ENCODE measurements at regions not wholly inside any gene's neighbourhood (a gene's known extent, or its start where the extent isn't known, plus 50 kb on each side); places are given as distances from the start of the nearest gene placed in this dataset.

- no peak for DNase-seq
Observed at GRCh38 chr17:63349478-63350000, 96.6 kb downstream of the CYB561 start.

GRCh38 chr17:63350364-63350763, 95.7 kb downstream of the CYB561 start:
- no peak for DNase-seq

- no peak for DNase-seq
Observed at GRCh38 chr17:63354256-63354655, 91.8 kb downstream of the CYB561 start.

GRCh38 chr17:63356337-63356757, 89.8 kb downstream of the CYB561 start:
- no peak for DNase-seq

GRCh38 chr17:63358111-63358839, 87.8 kb downstream of the CYB561 start:
- DNase-seq, result no peak

DNA sequence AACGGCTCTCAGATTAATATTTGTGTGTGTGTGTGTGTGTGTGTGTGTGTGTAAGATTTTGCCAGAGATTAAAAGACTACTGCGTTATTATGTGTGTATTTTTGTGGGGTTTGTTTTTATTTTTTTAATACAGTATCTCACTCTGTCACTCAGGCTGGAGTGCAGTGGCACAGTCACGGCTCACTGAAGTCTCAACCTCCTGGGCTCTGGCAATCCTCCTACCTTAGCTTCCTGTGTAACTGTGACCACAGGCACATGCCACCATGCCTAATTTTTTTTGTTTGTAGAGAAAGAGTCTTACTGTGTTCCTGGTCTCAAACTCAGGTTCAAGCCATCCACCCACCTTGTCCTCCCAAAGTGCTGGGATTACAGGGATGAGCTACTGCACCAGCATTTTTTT, 87.2 kb downstream of the CYB561 start:
- DNase-seq, result no peak

GRCh38 chr17:63361182-63361581, 84.9 kb downstream of the CYB561 start:
- DNase-seq, result no peak

DNA sequence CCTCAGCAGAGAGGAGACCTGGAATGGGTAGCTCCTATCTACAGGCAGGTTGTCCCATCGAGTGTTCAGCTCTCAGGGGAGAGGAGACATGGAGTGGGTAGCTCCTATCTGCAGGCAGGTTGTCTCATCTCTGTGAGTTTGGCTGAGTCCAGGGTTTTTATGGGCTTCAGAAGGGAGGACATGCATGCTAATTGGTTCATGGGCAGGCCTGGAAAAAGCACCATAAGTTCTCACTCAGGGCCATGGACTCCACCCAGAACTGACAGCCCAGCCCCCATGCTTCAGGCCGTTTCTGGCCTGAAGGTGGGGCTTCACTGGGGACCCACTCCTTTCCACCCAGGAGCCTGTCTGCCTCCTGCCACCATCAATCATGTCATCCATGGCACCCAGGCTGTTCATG, 84.0 kb downstream of the CYB561 start:
- DNase-seq, result no peak

DNA sequence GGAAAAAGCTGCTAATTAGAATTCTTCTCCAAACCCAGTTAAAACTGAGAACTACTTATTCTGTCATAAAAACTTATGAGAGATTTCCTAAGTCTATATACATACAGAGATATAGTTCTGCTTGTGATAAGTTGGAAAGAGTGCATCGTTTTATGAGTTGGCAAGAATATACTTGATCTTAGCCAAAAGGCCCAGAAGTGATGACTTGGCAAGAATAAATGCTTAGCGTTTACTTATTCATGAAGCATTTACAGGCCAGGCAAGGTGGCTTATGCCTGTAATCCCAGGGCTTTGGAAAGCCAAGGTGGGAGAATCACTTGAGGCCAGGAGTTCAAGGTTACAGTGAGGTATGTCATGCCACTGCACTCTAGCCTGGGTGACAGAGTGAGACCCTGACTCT, 81.7 kb downstream of the CYB561 start:
- DNase-seq, result no peak

DNA sequence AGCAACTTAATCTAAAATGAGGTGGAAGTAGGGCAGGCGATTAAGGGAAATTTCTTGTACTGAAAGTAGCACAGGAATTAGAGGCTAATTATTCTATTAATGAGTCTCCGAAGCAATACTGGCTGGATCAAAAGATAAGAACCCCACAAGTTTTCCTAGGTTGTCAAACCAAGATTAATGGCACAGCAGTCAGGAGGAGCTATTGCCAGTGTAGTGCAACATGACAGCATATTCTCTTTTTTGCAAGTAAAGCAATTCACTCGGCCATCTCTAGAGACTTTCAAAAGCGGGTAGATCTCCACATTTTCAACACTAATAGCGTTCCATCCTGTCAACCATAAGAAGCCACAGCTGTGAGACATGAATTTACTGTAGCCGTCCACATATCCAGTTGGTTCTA, 81.2 kb downstream of the CYB561 start:
- DNase-seq, result no peak

- DNase-seq, result no peak
Observed at GRCh38 chr17:63365366-63366240, 80.5 kb downstream of the CYB561 start.

DNA sequence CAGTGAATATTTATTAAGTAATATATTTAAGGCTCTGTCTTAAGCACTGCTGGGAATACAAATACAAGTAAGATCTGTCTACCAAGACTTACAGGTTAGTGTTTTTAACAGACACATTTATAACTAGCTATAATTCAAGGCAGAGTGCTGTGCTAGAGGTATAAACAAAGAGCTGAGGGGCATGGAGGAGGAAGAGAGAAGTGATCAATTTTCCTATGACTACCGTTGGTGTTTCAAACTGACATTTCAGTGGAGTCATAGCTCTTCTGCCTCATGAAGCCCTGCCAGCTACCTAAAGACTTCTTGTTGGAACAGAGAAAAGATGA, 79.9 kb downstream of the CYB561 start:
- DNase-seq, result no peak

DNA sequence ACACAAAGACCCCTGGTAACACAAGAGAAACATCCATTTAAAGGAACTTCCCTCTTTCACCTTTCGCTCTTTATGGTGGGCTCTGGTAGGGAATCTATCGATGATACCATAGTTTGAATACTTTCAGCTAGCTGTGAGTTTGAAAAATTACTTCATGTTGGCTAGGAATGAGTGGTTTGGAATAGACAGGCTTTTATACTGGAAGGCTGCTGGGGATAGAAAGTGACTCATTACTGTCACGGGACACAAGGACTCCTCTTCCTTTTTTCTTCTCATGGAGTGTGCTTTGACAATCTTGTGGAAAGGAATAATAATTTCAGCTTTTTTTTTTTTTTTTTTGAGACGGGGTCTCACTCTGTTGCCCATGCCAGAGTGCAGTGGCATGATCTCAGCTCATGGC, 76.9 kb downstream of the CYB561 start:
- no peak for DNase-seq

DNA sequence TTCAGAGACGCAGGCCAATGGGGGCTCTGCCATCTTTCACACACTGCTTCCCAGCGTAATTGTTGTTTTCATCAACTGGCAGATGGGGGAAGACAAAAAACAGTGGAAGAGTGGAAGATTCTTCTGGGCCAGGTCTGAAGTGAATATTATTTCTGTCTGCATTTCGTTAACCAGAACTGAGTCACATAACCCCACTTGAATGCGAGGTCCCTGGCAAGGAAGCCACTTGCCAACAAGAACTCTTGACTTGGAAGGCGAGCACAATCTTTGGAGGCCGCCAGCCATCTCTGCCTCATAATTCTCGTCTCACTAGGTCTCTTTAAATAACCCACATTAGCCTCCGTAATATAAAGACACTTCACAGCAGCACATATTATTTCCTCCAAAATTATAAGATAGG, 75.4 kb downstream of the CYB561 start:
- no peak for DNase-seq

- no peak for DNase-seq
Observed at GRCh38 chr17:63376949-63377348, 69.2 kb downstream of the CYB561 start.

DNA sequence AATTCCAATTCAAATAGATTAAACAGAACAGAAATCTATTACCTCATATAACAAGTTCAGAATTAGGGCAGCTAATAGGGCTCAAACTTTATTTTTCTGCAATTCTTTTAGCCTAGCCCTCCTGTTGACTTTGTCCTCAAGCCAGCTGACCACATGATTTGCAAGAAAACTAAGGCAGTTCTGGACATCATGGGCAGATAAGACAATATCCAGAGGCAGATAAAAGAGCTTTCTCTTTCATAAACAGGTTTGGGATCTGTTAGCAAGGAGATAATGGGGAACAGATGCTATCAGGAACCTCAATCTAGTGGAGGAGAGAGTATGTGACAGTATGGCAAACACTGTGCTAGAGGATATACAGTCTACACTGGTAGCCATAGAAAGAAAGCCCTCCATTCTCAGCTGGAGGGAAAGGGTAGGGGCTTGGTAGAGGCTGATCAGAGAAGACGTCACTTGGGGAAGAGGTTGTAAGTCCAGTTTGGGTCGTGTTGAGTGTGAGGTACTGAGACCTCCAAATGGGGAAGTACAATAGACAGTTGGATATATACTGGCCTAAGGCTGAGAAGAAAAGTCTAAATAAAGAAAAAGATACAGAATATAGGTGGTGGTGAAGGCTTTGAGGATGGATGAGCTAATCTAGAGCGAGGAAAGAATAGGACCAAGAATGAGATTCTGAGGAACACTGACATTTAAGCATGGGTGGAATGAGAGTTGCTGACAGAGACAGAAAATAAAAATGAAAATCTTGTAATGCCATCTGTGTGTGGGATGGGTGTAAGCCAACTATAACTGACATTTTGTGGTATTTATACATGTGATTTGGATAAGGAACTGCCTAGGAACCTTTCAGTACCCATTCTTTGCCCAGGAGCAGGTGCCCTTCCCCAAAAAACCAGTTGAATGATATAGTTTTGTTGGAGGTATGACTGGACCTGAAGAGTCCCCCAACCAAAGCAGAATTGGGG, 67.4 kb downstream of the CYB561 start:
- no peak for DNase-seq

- DNase-seq, result no peak
Observed at GRCh38 chr17:63379636-63380035, 66.5 kb downstream of the CYB561 start.

- DNase-seq, result no peak
Observed at GRCh38 chr17:63381101-63381729, 64.9 kb downstream of the CYB561 start.

GRCh38 chr17:63382136-63382535, 64.0 kb downstream of the CYB561 start:
- no peak for DNase-seq
